ENCODE measurements at regions not wholly inside any gene's neighbourhood (a gene's known extent, or its start where the extent isn't known, plus 50 kb on each side); places are given as distances from the start of the nearest gene placed in this dataset.

- H3F3A ChIP-seq (ENCODE audit: insufficient read depth, low read depth): no peaks in the 10 kb centered on the region
- H3K27me3 ChIP-seq (ENCODE audit: insufficient read depth, low read depth): no peaks in the 10 kb centered on the region
- intact Hi-C loops (cut with micrococcal nuclease; ENCODE audit: unreplicated experiment): no loop called here
- no peak overlapping the region for H2AFZ ChIP-seq
- H4K20me1 ChIP-seq (ENCODE audit: insufficient read depth): no peaks in the 10 kb centered on the region
- POLR2A ChIA-PET (ENCODE audit: unreplicated experiment): no interaction called here
- no peak overlapping the region for H3K4me3 ChIP-seq
- no peak overlapping the region for H3K27ac ChIP-seq
- BruUV-seq (replicated peaks): no TSS peak
- CTCF ChIA-PET: no interaction called here
- no peaks in the 10 kb centered on the region for H3K79me2 ChIP-seq (ENCODE audit: low read depth)
- no peaks in the 10 kb centered on the region for H3K4me1 ChIP-seq (replicated peaks; ENCODE audit: insufficient read depth)
- H3K9me2 ChIP-seq (ENCODE audit: insufficient read depth): no peaks in the 10 kb centered on the region
- H3K36me3 ChIP-seq (ENCODE audit: low read depth): no peaks in the 10 kb centered on the region
- TF ChIP-seq CTCF (conservative IDR thresholded peaks at IDR 0.05): no peak
- TF ChIP-seq EZH2 (IDR thresholded peaks at IDR 0.05; ENCODE audit: low read depth): no peak
- no peak for DNase-seq
- H3K4me2 ChIP-seq: no peak overlapping the region
- H3K9me3 ChIP-seq (ENCODE audit: insufficient read depth, low read depth): no peaks in the 10 kb centered on the region
Measured at GRCh38 chr4:54879576-54879975, 221.8 kb downstream of the KIT start.

GRCh38 chr4:54877006-54877405 lies 219.2 kb downstream of the KIT start:
- Histone ChIP-seq H2AFZ (no peak overlapping the region), H4K20me1 (ENCODE audit: insufficient read depth) (no peaks in the 10 kb centered on the region), H3K27ac (no peak overlapping the region), H3K4me2 (no peak overlapping the region), H3K4me3 (no peak overlapping the region), H3K27me3 (ENCODE audit: insufficient read depth, low read depth) (no peaks in the 10 kb centered on the region), H3K79me2 (ENCODE audit: low read depth) (no peaks in the 10 kb centered on the region), H3K4me1 (replicated peaks; ENCODE audit: insufficient read depth) (no peaks in the 10 kb centered on the region), H3K9me2 (ENCODE audit: insufficient read depth) (no peaks in the 10 kb centered on the region), H3F3A (ENCODE audit: insufficient read depth, low read depth) (no peaks in the 10 kb centered on the region), H3K36me3 (ENCODE audit: low read depth) (no peaks in the 10 kb centered on the region), H3K9me3 (ENCODE audit: insufficient read depth, low read depth) (no peaks in the 10 kb centered on the region)
- POLR2A ChIA-PET (ENCODE audit: unreplicated experiment): no interaction called here
- BruUV-seq (replicated peaks): no TSS peak
- TF ChIP-seq CTCF (conservative IDR thresholded peaks at IDR 0.05): no peak
- intact Hi-C loops (cut with micrococcal nuclease; ENCODE audit: unreplicated experiment): no loop called here
- no peak for DNase-seq
- CTCF ChIA-PET: no interaction called here

- Histone ChIP-seq H4K20me1 (ENCODE audit: insufficient read depth) (no peaks in the 10 kb centered on the region), H3K9me3 (ENCODE audit: insufficient read depth, low read depth) (no peaks in the 10 kb centered on the region), H3K79me2 (ENCODE audit: low read depth) (no peaks in the 10 kb centered on the region), H3K4me1 (replicated peaks; ENCODE audit: insufficient read depth) (no peaks in the 10 kb centered on the region), H3K9me2 (ENCODE audit: insufficient read depth) (no peaks in the 10 kb centered on the region), H3F3A (ENCODE audit: insufficient read depth, low read depth) (no peaks in the 10 kb centered on the region), H3K4me2 (no peak overlapping the region), H3K27me3 (ENCODE audit: insufficient read depth, low read depth) (no peaks in the 10 kb centered on the region), H3K27ac (no peak overlapping the region), H3K4me3 (no peak overlapping the region), H2AFZ (no peak overlapping the region), H3K36me3 (ENCODE audit: low read depth) (no peaks in the 10 kb centered on the region)
- POLR2A ChIA-PET (ENCODE audit: unreplicated experiment): no interaction called here
- intact Hi-C loops (cut with micrococcal nuclease; ENCODE audit: unreplicated experiment): no loop called here
- DNase-seq: no peak
- no TSS peak for BruUV-seq (replicated peaks)
- TF ChIP-seq CTCF (conservative IDR thresholded peaks at IDR 0.05) (no peak), EZH2 (IDR thresholded peaks at IDR 0.05; ENCODE audit: low read depth) (no peak)
- CTCF ChIA-PET: no interaction called here
Measured at GRCh38 chr4:54872261-54872660, 214.5 kb downstream of the KIT start.

All from PC-9 (cell line).